NT2/D1 (cell line): ENCODE measurements at regions not wholly inside any gene's neighbourhood (a gene's known extent, or its start where the extent isn't known, plus 50 kb on each side); places are given as distances from the start of the nearest gene placed in this dataset.

Experiments used
- DNase-seq: peaks from one replicate; pipeline ENCODE4 v3.0.0-alpha.2; 2011; ENCODE audit warnings: low read depth, low spot score
- H3K27me3 ChIP-seq: 2 replicates; pipeline ENCODE4 v1.6.0; 2011; ENCODE audit warnings: mild to moderate bottlenecking; ENCODE audit not compliant: insufficient read length, insufficient read depth
- H3K36me3 ChIP-seq: 2 replicates; pipeline ENCODE4 v1.6.1; 2011; ENCODE audit warnings: mild to moderate bottlenecking, low read length, mixed read lengths; ENCODE audit not compliant: insufficient read depth, insufficient read length
- H3K4me1 ChIP-seq: 2 replicates; pipeline ENCODE4 v1.5.1; 2011; ENCODE audit not compliant: insufficient read depth, insufficient read length
- H3K4me3 ChIP-seq: 2 replicates; pipeline ENCODE4 v1.5.1; 2011; ENCODE audit warnings: low read depth; ENCODE audit not compliant: insufficient read length
- H3K9ac ChIP-seq: 2 replicates; pipeline ENCODE4 v1.6.0; 2011; ENCODE audit warnings: low read depth; ENCODE audit not compliant: insufficient read length
- H3K9me3 ChIP-seq: 2 replicates; pipeline ENCODE4 v1.5.1; 2011; ENCODE audit warnings: mild to moderate bottlenecking, low read length; ENCODE audit not compliant: insufficient read depth
- SUZ12 ChIP-seq: IDR thresholded peaks from 2 replicates; pipeline ENCODE4 v1.6.1; 2011; ENCODE audit not compliant: insufficient read length, insufficient read depth; ENCODE audit errors: extremely low read depth
- YY1 ChIP-seq: IDR thresholded peaks from 2 replicates; pipeline ENCODE4 v1.6.1; 2011; ENCODE audit not compliant: insufficient read length, insufficient read depth
- ZNF274 ChIP-seq: IDR thresholded peaks from 2 replicates; pipeline ENCODE4 v1.6.1; 2011; ENCODE audit warnings: mild to moderate bottlenecking, low read depth, low read length

GRCh38 chr2:176415174-176415895, 146.1 kb downstream of the MTX2 start:
- TF ChIP-seq YY1, result no peak
- no peak for TF ChIP-seq ZNF274
- TF ChIP-seq SUZ12, result no peak
- Histone ChIP-seq H3K4me3 (no peak overlapping the region), H3K9me3 (0 out of 2 replicates have a peak, but pooled peaks cover 6% of the 10 kb centered on the region), H3K27me3 (no peaks in the 10 kb centered on the region), H3K36me3 (no peaks in the 10 kb centered on the region), H3K9ac (no peak overlapping the region), H3K4me1 (no peaks in the 10 kb centered on the region)
- no peak for DNase-seq

GRCh38 chr2:176415937-176416499, 146.8 kb downstream of the MTX2 start:
- H3K36me3 ChIP-seq, result no peaks in the 10 kb centered on the region
- no peak for TF ChIP-seq SUZ12
- no peak for TF ChIP-seq YY1
- TF ChIP-seq ZNF274, result no peak
- H3K4me1 ChIP-seq, result no peaks in the 10 kb centered on the region
- DNase-seq, result no peak
- H3K27me3 ChIP-seq, result no peaks in the 10 kb centered on the region
- H3K4me3 ChIP-seq, result no peak overlapping the region
- 0 out of 2 replicates have a peak, but pooled peaks cover 6% of the 10 kb centered on the region for H3K9me3 ChIP-seq
- no peak overlapping the region for H3K9ac ChIP-seq

- DNase-seq, result no peak
- H3K9me3 ChIP-seq, result 0 out of 2 replicates have a peak, but pooled peaks cover 6% of the 10 kb centered on the region
- no peak for TF ChIP-seq YY1
- TF ChIP-seq SUZ12, result no peak
- TF ChIP-seq ZNF274, result no peak
- no peaks in the 10 kb centered on the region for H3K4me1 ChIP-seq
- no peak overlapping the region for H3K9ac ChIP-seq
- no peak overlapping the region for H3K4me3 ChIP-seq
- no peaks in the 10 kb centered on the region for H3K27me3 ChIP-seq
- H3K36me3 ChIP-seq, result no peaks in the 10 kb centered on the region
Observed at GRCh38 chr2:176418768-176419167, 149.5 kb downstream of the MTX2 start.

GRCh38 chr2:176419591-176420071, 150.4 kb downstream of the MTX2 start:
- Histone ChIP-seq H3K4me3 (no peak overlapping the region), H3K4me1 (no peaks in the 10 kb centered on the region), H3K9me3 (0 out of 2 replicates have a peak, but pooled peaks cover 6% of the 10 kb centered on the region), H3K36me3 (no peaks in the 10 kb centered on the region), H3K9ac (no peak overlapping the region), H3K27me3 (no peaks in the 10 kb centered on the region)
- no peak for TF ChIP-seq YY1
- TF ChIP-seq ZNF274, result no peak
- no peak for TF ChIP-seq SUZ12
- DNase-seq, result no peak

GRCh38 chr2:176421297-176422050, 152.2 kb downstream of the MTX2 start:
- DNase-seq, result no peak
- H3K9me3 ChIP-seq, result 0 out of 2 replicates have a peak, but pooled peaks cover 6% of the 10 kb centered on the region
- H3K9ac ChIP-seq, result no peak overlapping the region
- H3K4me3 ChIP-seq, result no peak overlapping the region
- H3K36me3 ChIP-seq, result no peaks in the 10 kb centered on the region
- no peaks in the 10 kb centered on the region for H3K27me3 ChIP-seq
- H3K4me1 ChIP-seq, result no peaks in the 10 kb centered on the region
- TF ChIP-seq SUZ12, result no peak
- TF ChIP-seq YY1, result no peak
- no peak for TF ChIP-seq ZNF274

DNA sequence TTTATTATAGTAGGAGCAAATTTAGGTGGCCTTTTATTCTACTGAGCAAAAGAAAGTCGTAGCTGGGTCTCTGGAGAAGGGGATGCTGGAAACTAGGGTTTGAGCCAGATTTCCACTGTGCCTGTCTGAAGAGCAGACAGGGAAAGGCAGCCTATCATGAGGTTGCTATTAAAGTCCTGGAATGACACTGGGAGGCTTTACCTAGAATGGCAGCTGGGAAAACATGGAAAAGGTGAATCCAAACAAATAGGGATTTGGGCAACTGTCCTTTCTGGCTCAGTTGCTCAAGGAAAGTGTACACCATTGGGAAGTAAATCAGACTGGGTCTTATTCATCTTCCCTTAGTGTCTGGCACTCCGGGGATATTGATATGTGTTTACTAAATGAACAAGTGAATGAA, 154.6 kb downstream of the MTX2 start:
- no peak for TF ChIP-seq ZNF274
- no peaks in the 10 kb centered on the region for H3K36me3 ChIP-seq
- no peaks in the 10 kb centered on the region for H3K27me3 ChIP-seq
- DNase-seq, result no peak
- no peaks in the 10 kb centered on the region for H3K4me1 ChIP-seq
- H3K9ac ChIP-seq, result no peak overlapping the region
- 0 out of 2 replicates have a peak, but pooled peaks cover 4% of the 10 kb centered on the region for H3K9me3 ChIP-seq
- no peak overlapping the region for H3K4me3 ChIP-seq

DNA sequence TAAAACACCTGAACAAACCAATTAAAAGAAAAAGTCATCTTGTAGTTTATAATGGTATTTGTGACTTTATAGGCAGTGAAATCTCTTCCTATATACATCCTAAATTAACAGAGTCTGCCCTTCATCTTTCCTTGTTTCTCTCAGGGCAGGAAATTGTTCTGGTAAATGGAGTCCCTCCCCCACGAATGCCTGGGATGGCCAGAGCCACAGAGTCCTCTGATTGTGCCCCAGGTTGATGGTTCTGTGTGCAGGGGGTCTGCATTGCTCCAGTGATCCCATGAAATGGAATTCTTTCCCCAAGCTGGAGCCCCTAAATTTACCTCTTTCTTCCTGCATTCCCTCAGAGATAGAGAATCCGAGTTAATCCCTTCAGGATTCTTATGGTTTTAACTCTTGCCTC, 155.5 kb downstream of the MTX2 start:
- Histone ChIP-seq H3K4me1 (no peaks in the 10 kb centered on the region), H3K4me3 (no peak overlapping the region), H3K36me3 (no peaks in the 10 kb centered on the region), H3K27me3 (no peaks in the 10 kb centered on the region), H3K9me3 (no peaks in the 10 kb centered on the region), H3K9ac (no peak overlapping the region)
- DNase-seq, result no peak
- TF ChIP-seq YY1, result no peak
- TF ChIP-seq ZNF274, result no peak
- no peak for TF ChIP-seq SUZ12
